ACHN (cell line): ENCODE measurements at regions not wholly inside any gene's neighbourhood (a gene's known extent, or its start where the extent isn't known, plus 50 kb on each side); places are given as distances from the start of the nearest gene placed in this dataset.
"Not testable (repeated sequence)": the region's sequence is repeated elsewhere in the genome, so short reads cannot be mapped to it uniquely, and the experiment has no call there.

Source experiments
- DNase-seq: peaks from one replicate; pipeline ENCODE4 v3.0.0-alpha.2; 2015
- in situ Hi-C: cut with HindIII; loops from 2 replicates; pipeline ENCODE4 v1.10.0; 2017; ENCODE audit warnings: low sequenced_read_pairs, low pct_ligation_motif_present, low pct_unique_long_range_greater_than_20kb

DNA sequence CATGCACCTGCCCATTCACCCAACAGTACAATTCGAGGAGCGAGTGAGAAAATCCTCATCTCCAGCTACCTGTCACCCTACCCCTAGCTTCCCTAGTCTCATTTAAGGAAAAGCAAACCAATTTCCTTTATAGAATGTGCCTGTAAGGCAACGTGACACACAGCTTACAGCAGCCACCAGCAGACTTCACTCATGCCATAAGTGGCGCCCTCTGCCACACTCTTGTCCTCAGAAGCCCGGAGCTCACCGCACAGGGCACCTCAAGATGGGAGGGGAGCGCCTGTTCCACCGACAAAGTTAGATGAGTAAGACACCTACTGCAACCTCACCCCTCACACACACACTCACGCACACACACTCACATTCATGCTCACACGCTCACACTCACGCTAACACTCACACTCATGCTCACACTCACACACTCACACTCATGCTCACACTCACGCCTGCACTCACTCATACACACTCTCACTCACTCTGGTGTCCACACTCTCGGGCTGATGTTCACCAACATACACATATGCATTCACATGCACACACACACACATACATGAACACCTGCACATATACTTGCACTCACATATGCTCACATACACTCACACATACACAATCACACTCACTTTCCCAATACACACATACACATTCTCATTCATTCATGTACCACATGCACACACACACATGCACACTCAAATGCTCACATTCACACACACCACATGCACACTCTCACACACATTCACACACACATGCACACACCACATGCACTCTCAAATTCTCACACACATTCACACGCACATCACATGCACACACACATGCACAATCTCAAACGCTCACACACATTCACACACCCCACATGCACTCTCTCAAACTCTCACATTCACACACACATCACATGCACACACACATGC lies 170.7 kb downstream of the PSMG1 start:
- DNase-seq, result no peak
- in situ Hi-C loops, result no loop called here

DNA sequence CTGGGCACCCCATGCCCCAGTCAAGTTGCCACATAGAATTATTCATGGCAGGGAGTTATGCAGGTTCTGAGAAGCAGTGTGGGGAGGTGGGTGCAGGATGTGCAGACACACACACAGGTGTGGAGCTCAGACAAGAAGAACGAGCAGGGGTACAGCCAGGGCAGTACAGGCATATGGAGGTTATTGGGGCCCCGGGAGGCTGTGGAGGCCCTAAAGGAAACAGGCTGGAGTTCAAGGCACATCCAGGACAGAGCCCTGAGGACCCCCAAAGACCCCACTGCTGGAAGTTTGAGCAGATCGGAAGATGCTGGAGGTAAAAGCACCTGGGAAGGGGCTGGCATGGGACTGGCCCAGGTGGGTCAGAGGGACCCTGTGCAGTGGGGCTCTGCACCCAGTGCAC lies 171.3 kb downstream of the PSMG1 start:
- no peak for DNase-seq
- in situ Hi-C loops, result no loop called here

DNA sequence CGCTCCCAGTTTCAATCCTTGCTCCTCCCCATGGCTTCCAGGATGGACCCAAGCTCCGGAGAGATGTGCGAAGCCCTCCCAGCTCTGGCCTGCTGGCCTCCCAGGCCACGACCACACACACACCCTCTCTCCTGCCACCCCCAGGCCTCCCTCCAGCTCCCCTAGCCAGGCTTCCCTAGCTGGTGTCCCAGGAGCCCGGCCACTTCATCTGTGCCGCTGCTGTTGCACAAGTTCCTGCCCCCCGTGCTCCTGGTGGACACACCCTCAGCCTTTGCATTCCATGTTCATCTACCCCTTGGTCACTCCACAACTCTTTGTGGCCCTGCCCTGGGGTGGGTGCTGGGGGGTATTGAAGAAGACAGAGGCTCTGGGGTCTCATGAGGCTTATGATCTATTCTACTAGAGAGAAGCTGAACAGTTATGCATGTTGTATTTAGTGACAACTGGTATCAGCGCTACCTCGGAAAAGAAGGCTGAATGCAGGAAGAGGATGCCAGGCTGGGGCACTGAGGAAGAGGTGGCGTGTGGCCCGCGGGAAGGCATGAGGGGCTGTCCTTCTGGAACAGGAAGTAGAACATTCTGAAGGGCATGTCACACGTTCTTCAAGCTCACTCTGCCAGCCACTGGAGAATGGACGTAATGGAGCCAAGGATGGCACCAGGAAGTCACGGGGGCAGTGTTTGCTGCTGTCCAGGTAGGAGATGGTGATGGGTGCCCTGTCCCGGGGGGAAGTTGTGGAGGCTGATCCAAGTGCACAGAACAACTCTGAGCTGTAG lies 172.4 kb downstream of the PSMG1 start:
- DNase-seq, result no peak
- in situ Hi-C loops, result no loop called here

DNA sequence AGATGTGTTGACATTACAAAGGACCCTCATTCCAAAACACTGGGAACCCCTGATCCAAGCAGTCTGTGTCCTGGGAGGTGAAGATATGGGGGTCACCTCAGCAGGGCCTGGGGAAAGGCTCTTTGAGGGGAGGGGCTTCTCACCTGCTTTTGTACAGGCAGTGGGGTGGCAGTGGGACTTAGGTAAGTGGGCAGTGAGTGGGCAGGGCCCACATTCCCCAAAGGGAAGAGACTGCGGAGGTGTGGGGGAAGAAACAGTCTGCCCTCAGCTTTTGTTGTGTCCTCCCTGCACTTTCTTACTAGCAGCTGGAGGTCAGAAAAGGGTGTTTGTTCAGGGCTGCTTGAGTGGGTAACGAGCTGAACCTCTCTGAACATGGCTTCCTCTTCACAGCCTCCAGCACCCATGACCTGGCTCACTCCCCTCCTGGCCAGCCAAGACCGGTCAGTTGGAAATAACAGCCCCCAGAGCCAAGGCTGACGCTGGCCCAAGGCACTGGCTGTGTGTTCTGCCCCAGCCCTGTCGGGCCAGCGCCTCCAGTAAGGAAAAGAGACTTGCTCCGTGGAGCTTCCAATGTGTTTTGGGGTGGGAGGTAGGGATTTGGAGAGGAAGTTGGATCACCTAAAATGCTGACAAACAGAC lies 173.5 kb downstream of the PSMG1 start:
- DNase-seq, result no peak

GRCh38 chr21:39007985-39008384 lies 175.3 kb downstream of the PSMG1 start:
- in situ Hi-C loops, result no loop called here
- no peak for DNase-seq

More for the DNA sequence above, 173.5 kb downstream of the PSMG1 start:
- in situ Hi-C loops, result no loop called here

DNA sequence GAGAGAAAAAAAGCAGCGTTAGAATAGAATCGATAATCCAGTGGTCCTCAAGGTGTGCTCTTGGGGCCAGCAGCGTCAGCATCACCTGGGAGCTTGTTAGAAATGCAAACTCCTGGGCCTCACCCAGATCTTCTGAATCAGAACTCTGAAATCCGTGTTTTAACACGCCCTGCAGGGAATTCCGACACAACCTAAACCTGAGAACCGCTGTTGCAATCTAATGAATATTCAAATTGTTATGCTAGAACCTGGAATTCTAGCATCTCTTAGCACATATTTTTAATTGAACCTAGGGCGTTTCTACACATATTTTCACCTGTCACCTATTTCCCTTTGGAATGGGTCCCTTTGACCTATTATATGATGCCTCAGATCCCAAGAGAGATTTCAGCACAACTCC lies 175.7 kb downstream of the PSMG1 start:
- in situ Hi-C loops, result no loop called here
- no peak for DNase-seq

GRCh38 chr21:39006571-39007311 lies 176.5 kb downstream of the PSMG1 start:
- in situ Hi-C loops, result no loop called here
- DNase-seq, result no peak

DNA sequence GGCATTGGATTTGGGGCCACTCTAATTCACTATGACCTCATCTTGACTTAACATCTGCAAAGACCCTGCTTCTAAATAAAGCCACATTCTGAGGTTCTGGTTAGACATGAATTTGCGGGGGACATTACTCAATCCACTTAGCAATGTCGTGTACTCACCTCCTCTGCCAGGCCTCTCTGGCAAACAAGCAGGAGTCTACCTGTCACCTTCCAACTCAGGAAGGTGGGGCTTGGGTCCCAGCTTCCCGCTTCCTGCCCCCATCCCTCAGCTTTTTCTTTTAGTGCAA lies 177.8 kb downstream of the PSMG1 start:
- in situ Hi-C loops, result no loop called here

DNA sequence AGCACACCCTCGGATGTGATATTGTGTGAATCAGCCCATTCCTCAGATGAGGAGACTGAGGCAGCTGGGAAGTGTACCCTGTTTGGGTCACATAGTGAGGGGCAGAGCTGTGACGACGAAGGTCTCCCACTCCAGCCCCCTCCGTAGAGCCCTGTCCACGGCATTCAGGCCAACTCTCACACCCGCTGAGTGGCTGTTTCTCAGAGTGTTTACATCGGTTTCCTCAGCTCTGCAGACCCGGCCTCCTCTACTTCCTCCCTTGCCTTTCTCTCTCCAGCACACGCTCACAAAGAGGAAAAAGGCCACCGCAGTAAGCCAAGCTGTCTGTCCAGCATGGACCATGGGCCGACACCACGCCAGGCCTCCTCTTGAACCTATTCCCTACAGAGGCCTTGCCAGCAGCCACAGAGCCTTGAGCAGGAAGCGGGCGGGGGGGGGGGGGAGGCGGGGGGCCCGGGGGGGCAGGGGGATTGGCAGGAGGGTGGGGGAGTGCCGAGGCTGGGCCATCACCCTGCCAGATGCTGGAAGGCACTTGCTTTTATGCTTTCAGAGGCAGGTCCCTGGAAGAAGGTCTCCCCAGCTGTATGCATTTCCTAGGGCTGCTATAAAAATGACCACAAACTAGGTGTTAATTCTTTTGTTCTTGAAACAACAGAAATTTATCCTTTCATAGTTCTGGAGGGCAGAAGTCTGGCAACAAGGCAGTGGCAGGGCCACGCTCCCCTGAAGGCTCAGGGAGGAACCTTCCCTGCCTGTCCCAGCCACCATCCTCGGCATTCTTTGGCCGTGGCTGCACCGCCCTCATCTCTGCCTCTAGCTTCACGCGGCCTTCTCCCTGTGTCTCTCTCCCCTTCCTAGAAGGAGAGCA lies 178.4 kb downstream of the PSMG1 start:
- DNase-seq, result no peak
- in situ Hi-C loops, result no loop called here

More for the DNA sequence above, 177.8 kb downstream of the PSMG1 start:
- DNase-seq, result no peak

- no peak for DNase-seq
Observed at GRCh38 chr21:39003982-39004633, 179.1 kb downstream of the PSMG1 start.

DNA sequence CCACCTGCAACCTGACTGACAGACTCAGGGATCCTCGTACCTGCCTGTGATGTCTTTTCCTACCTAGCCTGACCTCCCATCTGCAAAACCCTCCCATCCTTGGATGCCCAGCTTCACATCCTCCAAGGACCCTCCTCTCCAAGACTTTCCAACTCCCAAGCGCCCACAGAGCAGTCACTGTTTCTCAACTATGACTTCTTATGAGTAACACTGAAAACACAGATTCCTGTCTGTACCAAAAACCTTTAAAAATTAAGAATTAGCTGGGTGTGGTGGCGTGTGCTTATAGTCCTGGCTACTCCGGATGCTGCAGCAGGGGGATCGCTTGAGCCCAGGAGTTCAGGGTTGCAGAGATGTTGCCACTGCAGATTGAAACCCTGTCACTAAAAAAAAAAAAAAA lies 181.9 kb downstream of the PSMG1 start:
- DNase-seq, result no peak
- in situ Hi-C loops, result no loop called here

More at GRCh38 chr21:39003982-39004633, 179.1 kb downstream of the PSMG1 start:
- in situ Hi-C loops, result no loop called here

- DNase-seq, result no peak
- in situ Hi-C loops, result no loop called here
Observed at GRCh38 chr21:39000496-39000895, 182.8 kb downstream of the PSMG1 start.

GRCh38 chr21:38999161-38999560 lies 184.1 kb downstream of the PSMG1 start:
- in situ Hi-C loops, result no loop called here
- no peak for DNase-seq

- in situ Hi-C loops, DNase-seq: not testable (repeated sequence)
Observed at GRCh38 chr21:38998281-38998680, 185.0 kb downstream of the PSMG1 start.

DNA sequence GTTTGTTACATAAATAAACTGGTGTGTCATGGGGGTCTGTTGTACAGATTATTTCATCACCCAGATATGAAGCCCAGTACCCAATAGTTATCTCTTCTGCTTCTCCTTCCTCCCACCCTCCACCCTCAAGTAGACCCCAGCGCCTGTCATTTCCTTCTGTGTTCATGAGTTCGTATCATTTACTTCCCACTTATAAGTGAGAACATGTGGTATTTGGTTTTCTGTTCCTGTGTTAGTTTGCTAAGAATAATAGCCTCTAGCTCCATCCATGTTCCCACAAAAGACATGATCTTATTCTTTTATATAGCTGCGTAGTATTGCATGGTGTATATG lies 185.4 kb downstream of the PSMG1 start:
- in situ Hi-C loops, result not testable (repeated sequence)

GRCh38 chr21:38997051-38997842 lies 186.0 kb downstream of the PSMG1 start:
- DNase-seq, result no peak
- in situ Hi-C loops, result no loop called here

More for the DNA sequence above, 185.4 kb downstream of the PSMG1 start:
- not testable (repeated sequence) for DNase-seq

GRCh38 chr21:38996355-38996754 lies 186.9 kb downstream of the PSMG1 start:
- DNase-seq, result no peak
- in situ Hi-C loops, result no loop called here
